ENCODE measurements at regions not wholly inside any gene's neighbourhood (a gene's known extent, or its start where the extent isn't known, plus 50 kb on each side); places are given as distances from the start of the nearest gene placed in this dataset.

GRCh38 chr7:67505449-67505848 lies 508.8 kb downstream of the TYW1 start:
- Mint-ChIP-seq H3K4me1 (ENCODE audit: low read depth) (no peaks in the 10 kb centered on the region), H3K36me3 (ENCODE audit: low read depth) (no peaks in the 10 kb centered on the region), H3K9me3 (no peaks in the 10 kb centered on the region), H3K4me3 (no peak overlapping the region), H3K27ac (no peak overlapping the region), H3K27me3 (ENCODE audit: low read depth) (no peaks in the 10 kb centered on the region)
- intact Hi-C loops (cut with micrococcal nuclease), result no loop called here
- no peak for DNase-seq
- CTCF ChIA-PET, result no interaction called here

GRCh38 chr7:67512481-67512880 lies 515.8 kb downstream of the TYW1 start:
- CTCF ChIA-PET, result no interaction called here
- Mint-ChIP-seq H3K4me3 (no peak overlapping the region), H3K9me3 (no peaks in the 10 kb centered on the region), H3K36me3 (ENCODE audit: low read depth) (no peaks in the 10 kb centered on the region), H3K27me3 (ENCODE audit: low read depth) (no peaks in the 10 kb centered on the region), H3K4me1 (ENCODE audit: low read depth) (no peaks in the 10 kb centered on the region), H3K27ac (no peak overlapping the region)
- intact Hi-C loops (cut with micrococcal nuclease), result no loop called here
- DNase-seq, result no peak

- no peaks in the 10 kb centered on the region for H3K36me3 Mint-ChIP-seq (ENCODE audit: low read depth)
- no peak overlapping the region for H3K4me3 Mint-ChIP-seq
- H3K27me3 Mint-ChIP-seq (ENCODE audit: low read depth), result no peaks in the 10 kb centered on the region
Measured at GRCh38 chr7:67518580-67518979, 521.9 kb downstream of the TYW1 start.

GRCh38 chr7:67519171-67519570 lies 522.5 kb downstream of the TYW1 start:
- no peaks in the 10 kb centered on the region for H3K36me3 Mint-ChIP-seq (ENCODE audit: low read depth)
- H3K27ac Mint-ChIP-seq, result no peak overlapping the region
- DNase-seq, result no peak
- H3K4me1 Mint-ChIP-seq (ENCODE audit: low read depth), result no peaks in the 10 kb centered on the region
- H3K27me3 Mint-ChIP-seq (ENCODE audit: low read depth), result no peaks in the 10 kb centered on the region
- intact Hi-C loops (cut with micrococcal nuclease), result no loop called here
- CTCF ChIA-PET, result interaction anchor here (0.6 kb wide), 1 partner anchor 126 kb away, joined by 3 read pairs; no protein-coding TSS in a partner anchor
- no peak overlapping the region for H3K4me3 Mint-ChIP-seq
- peaks cover 3% of the 10 kb centered on the region for H3K9me3 Mint-ChIP-seq

More at GRCh38 chr7:67518580-67518979, 521.9 kb downstream of the TYW1 start:
- Mint-ChIP-seq H3K4me1 (ENCODE audit: low read depth) (no peaks in the 10 kb centered on the region), H3K27ac (no peak overlapping the region), H3K9me3 (peaks cover 3% of the 10 kb centered on the region)
- no peak for DNase-seq
- CTCF ChIA-PET, result interaction anchor here (0.6 kb wide), 1 partner anchor 126 kb away, joined by 3 read pairs; no protein-coding TSS in a partner anchor
- intact Hi-C loops (cut with micrococcal nuclease), result no loop called here

- intact Hi-C loops (cut with micrococcal nuclease), result no loop called here
- no peak for DNase-seq
- CTCF ChIA-PET, result no interaction called here
- H3K9me3 Mint-ChIP-seq, result peaks cover 3% of the 10 kb centered on the region
- H3K4me1 Mint-ChIP-seq (ENCODE audit: low read depth), result no peaks in the 10 kb centered on the region
- no peak overlapping the region for H3K27ac Mint-ChIP-seq
- no peaks in the 10 kb centered on the region for H3K27me3 Mint-ChIP-seq (ENCODE audit: low read depth)
- no peaks in the 10 kb centered on the region for H3K36me3 Mint-ChIP-seq (ENCODE audit: low read depth)
- no peak overlapping the region for H3K4me3 Mint-ChIP-seq
Measured at GRCh38 chr7:67522504-67522903, 525.9 kb downstream of the TYW1 start.

GRCh38 chr7:67523713-67524112 lies 527.1 kb downstream of the TYW1 start:
- CTCF ChIA-PET, result no interaction called here
- intact Hi-C loops (cut with micrococcal nuclease), result no loop called here
- no peak for DNase-seq
- no peaks in the 10 kb centered on the region for H3K36me3 Mint-ChIP-seq (ENCODE audit: low read depth)
- H3K27me3 Mint-ChIP-seq (ENCODE audit: low read depth), result no peaks in the 10 kb centered on the region
- H3K4me1 Mint-ChIP-seq (ENCODE audit: low read depth), result no peaks in the 10 kb centered on the region
- peaks cover 3% of the 10 kb centered on the region for H3K9me3 Mint-ChIP-seq
- H3K27ac Mint-ChIP-seq, result no peak overlapping the region
- H3K4me3 Mint-ChIP-seq, result no peak overlapping the region

- DNase-seq, result no peak
- Mint-ChIP-seq H3K27ac (no peak overlapping the region), H3K27me3 (ENCODE audit: low read depth) (no peaks in the 10 kb centered on the region), H3K4me3 (no peak overlapping the region), H3K4me1 (ENCODE audit: low read depth) (no peaks in the 10 kb centered on the region), H3K36me3 (ENCODE audit: low read depth) (no peaks in the 10 kb centered on the region), H3K9me3 (peaks cover 3% of the 10 kb centered on the region)
- intact Hi-C loops (cut with micrococcal nuclease), result no loop called here
- CTCF ChIA-PET, result no interaction called here
Measured at GRCh38 chr7:67525588-67525987, 529.0 kb downstream of the TYW1 start.

- H3K27ac Mint-ChIP-seq, result no peak overlapping the region
Measured at GRCh38 chr7:67535241-67535989, 538.8 kb downstream of the TYW1 start.

GRCh38 chr7:67542916-67543315 lies 546.3 kb downstream of the TYW1 start:
- Mint-ChIP-seq H3K27ac (no peak overlapping the region), H3K36me3 (ENCODE audit: low read depth) (no peaks in the 10 kb centered on the region), H3K9me3 (no peaks in the 10 kb centered on the region), H3K4me1 (ENCODE audit: low read depth) (no peaks in the 10 kb centered on the region), H3K4me3 (no peak overlapping the region), H3K27me3 (ENCODE audit: low read depth) (no peaks in the 10 kb centered on the region)
- CTCF ChIA-PET, result no interaction called here
- intact Hi-C loops (cut with micrococcal nuclease), result no loop called here
- DNase-seq, result no peak

More at GRCh38 chr7:67535241-67535989, 538.8 kb downstream of the TYW1 start:
- H3K36me3 Mint-ChIP-seq (ENCODE audit: low read depth), result no peaks in the 10 kb centered on the region
- intact Hi-C loops (cut with micrococcal nuclease), result no loop called here
- H3K27me3 Mint-ChIP-seq (ENCODE audit: low read depth), result no peaks in the 10 kb centered on the region
- H3K9me3 Mint-ChIP-seq, result no peaks in the 10 kb centered on the region
- CTCF ChIA-PET, result no interaction called here
- no peak overlapping the region for H3K4me3 Mint-ChIP-seq
- H3K4me1 Mint-ChIP-seq (ENCODE audit: low read depth), result no peaks in the 10 kb centered on the region
- DNase-seq, result no peak

GRCh38 chr7:67547183-67547907 lies 550.7 kb downstream of the TYW1 start:
- Mint-ChIP-seq H3K9me3 (peaks cover 10% of the 10 kb centered on the region), H3K4me3 (no peak overlapping the region), H3K27me3 (ENCODE audit: low read depth) (no peaks in the 10 kb centered on the region), H3K27ac (no peak overlapping the region), H3K4me1 (ENCODE audit: low read depth) (no peaks in the 10 kb centered on the region), H3K36me3 (ENCODE audit: low read depth) (no peaks in the 10 kb centered on the region)
- CTCF ChIA-PET, result no interaction called here
- DNase-seq, result no peak
- intact Hi-C loops (cut with micrococcal nuclease), result no loop called here

- Mint-ChIP-seq H3K27ac (no peak overlapping the region), H3K36me3 (ENCODE audit: low read depth) (no peaks in the 10 kb centered on the region), H3K9me3 (peaks cover 10% of the 10 kb centered on the region), H3K4me3 (no peak overlapping the region), H3K4me1 (ENCODE audit: low read depth) (no peaks in the 10 kb centered on the region), H3K27me3 (ENCODE audit: low read depth) (no peaks in the 10 kb centered on the region)
- CTCF ChIA-PET, result no interaction called here
- intact Hi-C loops (cut with micrococcal nuclease), result no loop called here
- no peak for DNase-seq
Measured at GRCh38 chr7:67549126-67549525, 552.5 kb downstream of the TYW1 start.

GRCh38 chr7:67550801-67551436 lies 554.3 kb downstream of the TYW1 start:
- intact Hi-C loops (cut with micrococcal nuclease), result no loop called here
- CTCF ChIA-PET, result no interaction called here
- H3K36me3 Mint-ChIP-seq (ENCODE audit: low read depth), result no peaks in the 10 kb centered on the region
- H3K4me1 Mint-ChIP-seq (ENCODE audit: low read depth), result no peaks in the 10 kb centered on the region
- no peaks in the 10 kb centered on the region for H3K27me3 Mint-ChIP-seq (ENCODE audit: low read depth)
- no peak overlapping the region for H3K4me3 Mint-ChIP-seq
- H3K27ac Mint-ChIP-seq, result no peak overlapping the region
- H3K9me3 Mint-ChIP-seq, result peaks cover 10% of the 10 kb centered on the region
- DNase-seq, result no peak

GRCh38 chr7:67552738-67553137 lies 556.1 kb downstream of the TYW1 start:
- peaks cover 10% of the 10 kb centered on the region for H3K9me3 Mint-ChIP-seq
- CTCF ChIA-PET, result no interaction called here
- H3K36me3 Mint-ChIP-seq (ENCODE audit: low read depth), result no peaks in the 10 kb centered on the region
- H3K27ac Mint-ChIP-seq, result no peak overlapping the region
- intact Hi-C loops (cut with micrococcal nuclease), result no loop called here
- DNase-seq, result no peak
- no peaks in the 10 kb centered on the region for H3K4me1 Mint-ChIP-seq (ENCODE audit: low read depth)
- no peak overlapping the region for H3K4me3 Mint-ChIP-seq
- H3K27me3 Mint-ChIP-seq (ENCODE audit: low read depth), result no peaks in the 10 kb centered on the region

Measured in activated naive CD4-positive, alpha-beta T cell treated with anti-CD3 and anti-CD28 coated beads for 36 hours (primary cell).